Gastroesophageal sphincter (tissue), 2 donors: ENCODE measurements at regions not wholly inside any gene's neighbourhood (a gene's known extent, or its start where the extent isn't known, plus 50 kb on each side); places are given as distances from the start of the nearest gene placed in this dataset.

Experiments
- EP300 ChIP-seq: sonication (generic); formaldehyde crosslinking; IDR thresholded peaks from one replicate; pipeline ENCODE4 v1.6.1; 2017; ENCODE audit warnings: antibody characterized with exemption, mild to moderate bottlenecking
- POLR2AphosphoS5 ChIP-seq: sonication (generic); formaldehyde crosslinking; IDR thresholded peaks from one replicate; pipeline ENCODE4 v1.6.1; 2017; ENCODE audit warnings: antibody characterized with exemption

GRCh38 chr5:123976379-123977033 lies 464.5 kb downstream of the CSNK1G3 start:
- TF ChIP-seq EP300 (no peak), POLR2AphosphoS5 (no peak)
